ENCODE measurements at regions not wholly inside any gene's neighbourhood (a gene's known extent, or its start where the extent isn't known, plus 50 kb on each side); places are given as distances from the start of the nearest gene placed in this dataset.
"Not testable (repeated sequence)": the region's sequence is repeated elsewhere in the genome, so short reads cannot be mapped to it uniquely, and the experiment has no call there.

DNA sequence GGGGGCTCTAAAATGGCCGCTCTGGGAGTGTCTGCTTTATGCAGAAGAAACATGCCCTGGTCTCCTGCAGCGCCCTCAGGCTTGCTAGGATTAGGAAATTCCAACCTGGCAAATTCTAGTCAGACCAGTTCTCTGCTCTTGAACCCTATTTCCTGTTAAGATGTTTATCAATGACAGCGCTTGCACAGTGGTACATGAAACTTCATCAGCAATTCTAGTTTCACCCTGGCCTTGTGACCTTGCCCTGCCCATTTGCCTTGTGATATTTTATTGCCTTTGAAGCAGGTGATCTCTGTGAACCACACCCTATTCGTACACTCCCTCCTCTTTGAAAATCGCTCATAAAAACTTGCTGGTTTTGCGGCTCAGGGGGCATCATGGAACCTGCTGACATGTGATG lies 1184.0 kb downstream of the JRKL start:
- not testable (repeated sequence) for H3K79me2 ChIP-seq (replicated peaks; ENCODE audit: insufficient read depth); H3K4me1 ChIP-seq (ENCODE audit: insufficient read depth); H3K36me3 ChIP-seq (ENCODE audit: insufficient read depth); H3K4me3 Mint-ChIP-seq; H3K4me1 Mint-ChIP-seq; H3K4me2 ChIP-seq; H3K27ac ChIP-seq (ENCODE audit: low read depth); H3K27ac Mint-ChIP-seq; ATAC-seq; H3K27me3 Mint-ChIP-seq (ENCODE audit: insufficient read depth, low read depth, poor library complexity); H3K27me3 ChIP-seq (ENCODE audit: insufficient read depth); H3K4me3 ChIP-seq; H2AFZ ChIP-seq; H3K9me2 ChIP-seq (ENCODE audit: insufficient read depth); H4K20me1 ChIP-seq (replicated peaks; ENCODE audit: insufficient read depth); H3F3A ChIP-seq (replicated peaks; ENCODE audit: low read depth)
- H3K9me3 Mint-ChIP-seq = peaks cover 17% of the 10 kb centered on the region
- peaks cover 26% of the 10 kb centered on the region for H3K36me3 Mint-ChIP-seq (ENCODE audit: low read depth)
- DNase-seq (ENCODE audit: low spot score) = peak; percentile 14

GRCh38 chr11:97574976-97575665 lies 1185.3 kb downstream of the JRKL start:
- no peak overlapping the region for H3K4me2 ChIP-seq
- H3K79me2 ChIP-seq (replicated peaks; ENCODE audit: insufficient read depth) = no peaks in the 10 kb centered on the region
- Mint-ChIP-seq H3K4me3 (no peak overlapping the region), H3K9me3 (peaks cover 5% of the 10 kb centered on the region), H3K36me3 (ENCODE audit: low read depth) (peaks cover 13% of the 10 kb centered on the region), H3K27me3 (ENCODE audit: insufficient read depth, low read depth, poor library complexity) (peaks cover 3% of the 10 kb centered on the region), H3K4me1 (0 out of 3 replicates have a peak, but pooled peaks cover 2% of the 10 kb centered on the region), H3K27ac (no peak overlapping the region)
- DNase-seq (ENCODE audit: low spot score) (no peak), ATAC-seq (no peak)
- no peaks in the 10 kb centered on the region for H3K4me1 ChIP-seq (ENCODE audit: insufficient read depth)
- no peaks in the 10 kb centered on the region for H3K36me3 ChIP-seq (ENCODE audit: insufficient read depth)
- no peaks in the 10 kb centered on the region for H3F3A ChIP-seq (replicated peaks; ENCODE audit: low read depth)
- no peak overlapping the region for H3K27ac ChIP-seq (ENCODE audit: low read depth)
- TF ChIP-seq EZH2 (IDR thresholded peaks at IDR 0.05; ENCODE audit: low read depth, unreplicated experiment) = no peak
- TF ChIP-seq JUNB (IDR thresholded peaks at IDR 0.05; ENCODE audit: unreplicated experiment) = no peak
- TF ChIP-seq CREB1 (CRISPR knock-in tag; IDR thresholded peaks at IDR 0.05; ENCODE audit: low read depth) = no peak
- TF ChIP-seq, protein P1, sequence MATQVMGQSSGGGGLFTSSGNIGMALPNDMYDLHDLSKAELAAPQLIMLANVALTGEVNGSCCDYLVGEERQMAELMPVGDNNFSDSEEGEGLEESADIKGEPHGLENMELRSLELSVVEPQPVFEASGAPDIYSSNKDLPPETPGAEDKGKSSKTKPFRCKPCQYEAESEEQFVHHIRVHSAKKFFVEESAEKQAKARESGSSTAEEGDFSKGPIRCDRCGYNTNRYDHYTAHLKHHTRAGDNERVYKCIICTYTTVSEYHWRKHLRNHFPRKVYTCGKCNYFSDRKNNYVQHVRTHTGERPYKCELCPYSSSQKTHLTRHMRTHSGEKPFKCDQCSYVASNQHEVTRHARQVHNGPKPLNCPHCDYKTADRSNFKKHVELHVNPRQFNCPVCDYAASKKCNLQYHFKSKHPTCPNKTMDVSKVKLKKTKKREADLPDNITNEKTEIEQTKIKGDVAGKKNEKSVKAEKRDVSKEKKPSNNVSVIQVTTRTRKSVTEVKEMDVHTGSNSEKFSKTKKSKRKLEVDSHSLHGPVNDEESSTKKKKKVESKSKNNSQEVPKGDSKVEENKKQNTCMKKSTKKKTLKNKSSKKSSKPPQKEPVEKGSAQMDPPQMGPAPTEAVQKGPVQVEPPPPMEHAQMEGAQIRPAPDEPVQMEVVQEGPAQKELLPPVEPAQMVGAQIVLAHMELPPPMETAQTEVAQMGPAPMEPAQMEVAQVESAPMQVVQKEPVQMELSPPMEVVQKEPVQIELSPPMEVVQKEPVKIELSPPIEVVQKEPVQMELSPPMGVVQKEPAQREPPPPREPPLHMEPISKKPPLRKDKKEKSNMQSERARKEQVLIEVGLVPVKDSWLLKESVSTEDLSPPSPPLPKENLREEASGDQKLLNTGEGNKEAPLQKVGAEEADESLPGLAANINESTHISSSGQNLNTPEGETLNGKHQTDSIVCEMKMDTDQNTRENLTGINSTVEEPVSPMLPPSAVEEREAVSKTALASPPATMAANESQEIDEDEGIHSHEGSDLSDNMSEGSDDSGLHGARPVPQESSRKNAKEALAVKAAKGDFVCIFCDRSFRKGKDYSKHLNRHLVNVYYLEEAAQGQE (IDR thresholded peaks at IDR 0.05; ENCODE audit: unreplicated experiment) = no peak
- TF ChIP-seq ZNF331 (CRISPR knock-in tag; IDR thresholded peaks at IDR 0.05; ENCODE audit: low read depth) = no peak
- H3K9me2 ChIP-seq (ENCODE audit: insufficient read depth) = 0 out of 2 replicates have a peak, but pooled peaks cover 3% of the 10 kb centered on the region
- no peak overlapping the region for H2AFZ ChIP-seq
- no peaks in the 10 kb centered on the region for H3K27me3 ChIP-seq (ENCODE audit: insufficient read depth)
- no peak overlapping the region for H3K4me3 ChIP-seq
- no peaks in the 10 kb centered on the region for H4K20me1 ChIP-seq (replicated peaks; ENCODE audit: insufficient read depth)

Measured in GM23338 (cell line).